Stomach (tissue), 4 donors: ENCODE measurements at regions not wholly inside any gene's neighbourhood (a gene's known extent, or its start where the extent isn't known, plus 50 kb on each side); places are given as distances from the start of the nearest gene placed in this dataset.

Experiments
- POLR2AphosphoS5 ChIP-seq, 3 donors: sonication (generic); formaldehyde crosslinking; IDR thresholded peaks; one replicate each; pipeline ENCODE4 v1.6.1; 2016; ENCODE audit warnings: antibody characterized with exemption in 3 of 3
- TF ChIP-seq, protein P1 (sequence below), 7 experiments: fragments of 450-650 bp in 4 of 7; fragments of 200-600 bp in 3 of 7; sonication (generic) in 3 of 7; IDR thresholded peaks; one replicate each; pipeline ENCODE4 v1.5.1; 2016 to 2019; ENCODE audit warnings: antibody characterized with exemption in 7 of 7, control low read depth in 2 of 7, mild to moderate bottlenecking in 1 of 7

DNA sequence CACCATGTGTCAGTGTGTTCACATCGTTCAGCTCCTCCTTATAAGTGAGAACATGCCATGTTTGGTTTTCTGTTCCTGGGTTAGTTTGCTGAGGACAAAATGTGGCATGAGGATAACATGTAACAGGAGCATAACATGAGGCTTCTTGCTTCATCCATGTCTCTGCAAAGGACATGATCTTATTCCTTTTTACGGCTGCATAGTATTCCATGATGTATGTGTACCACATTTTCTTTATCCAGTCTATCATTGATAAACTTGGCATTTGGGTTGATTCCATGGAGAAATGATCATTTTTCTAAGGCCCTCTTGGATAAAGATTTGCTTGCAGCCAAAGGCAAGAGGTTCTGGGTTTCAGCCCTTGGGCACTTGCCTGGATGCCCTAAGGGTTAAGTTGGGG lies 128.5 kb upstream of the ZEB1 start:
- TF ChIP-seq, protein P1, sequence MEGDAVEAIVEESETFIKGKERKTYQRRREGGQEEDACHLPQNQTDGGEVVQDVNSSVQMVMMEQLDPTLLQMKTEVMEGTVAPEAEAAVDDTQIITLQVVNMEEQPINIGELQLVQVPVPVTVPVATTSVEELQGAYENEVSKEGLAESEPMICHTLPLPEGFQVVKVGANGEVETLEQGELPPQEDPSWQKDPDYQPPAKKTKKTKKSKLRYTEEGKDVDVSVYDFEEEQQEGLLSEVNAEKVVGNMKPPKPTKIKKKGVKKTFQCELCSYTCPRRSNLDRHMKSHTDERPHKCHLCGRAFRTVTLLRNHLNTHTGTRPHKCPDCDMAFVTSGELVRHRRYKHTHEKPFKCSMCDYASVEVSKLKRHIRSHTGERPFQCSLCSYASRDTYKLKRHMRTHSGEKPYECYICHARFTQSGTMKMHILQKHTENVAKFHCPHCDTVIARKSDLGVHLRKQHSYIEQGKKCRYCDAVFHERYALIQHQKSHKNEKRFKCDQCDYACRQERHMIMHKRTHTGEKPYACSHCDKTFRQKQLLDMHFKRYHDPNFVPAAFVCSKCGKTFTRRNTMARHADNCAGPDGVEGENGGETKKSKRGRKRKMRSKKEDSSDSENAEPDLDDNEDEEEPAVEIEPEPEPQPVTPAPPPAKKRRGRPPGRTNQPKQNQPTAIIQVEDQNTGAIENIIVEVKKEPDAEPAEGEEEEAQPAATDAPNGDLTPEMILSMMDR (IDR thresholded peaks at IDR 0.05), result no peak
- no peak for TF ChIP-seq POLR2AphosphoS5 (IDR thresholded peaks at IDR 0.05)
